A673 (cell line): ENCODE measurements at regions not wholly inside any gene's neighbourhood (a gene's known extent, or its start where the extent isn't known, plus 50 kb on each side); places are given as distances from the start of the nearest gene placed in this dataset.

Source experiments
- EZH2 ChIP-seq: fragments of 200-600 bp; sonication (generic); IDR thresholded peaks from 2 replicates; pipeline ENCODE4 v1.6.1; 2017; ENCODE audit warnings: borderline replicate concordance, low read depth, mild to moderate bottlenecking, mixed read lengths, antibody characterized with exemption, low read length; ENCODE audit not compliant: poor library complexity, severe bottlenecking
- TF ChIP-seq, protein P1 (sequence below): fragments of 300-800, 200-600 bp; sonication (generic); conservative IDR thresholded peaks from 2 replicates; pipeline ENCODE4 v1.5.1; 2017; ENCODE audit warnings: low read depth, mild to moderate bottlenecking, antibody characterized with exemption, low read length, moderate library complexity, mixed read lengths

DNA sequence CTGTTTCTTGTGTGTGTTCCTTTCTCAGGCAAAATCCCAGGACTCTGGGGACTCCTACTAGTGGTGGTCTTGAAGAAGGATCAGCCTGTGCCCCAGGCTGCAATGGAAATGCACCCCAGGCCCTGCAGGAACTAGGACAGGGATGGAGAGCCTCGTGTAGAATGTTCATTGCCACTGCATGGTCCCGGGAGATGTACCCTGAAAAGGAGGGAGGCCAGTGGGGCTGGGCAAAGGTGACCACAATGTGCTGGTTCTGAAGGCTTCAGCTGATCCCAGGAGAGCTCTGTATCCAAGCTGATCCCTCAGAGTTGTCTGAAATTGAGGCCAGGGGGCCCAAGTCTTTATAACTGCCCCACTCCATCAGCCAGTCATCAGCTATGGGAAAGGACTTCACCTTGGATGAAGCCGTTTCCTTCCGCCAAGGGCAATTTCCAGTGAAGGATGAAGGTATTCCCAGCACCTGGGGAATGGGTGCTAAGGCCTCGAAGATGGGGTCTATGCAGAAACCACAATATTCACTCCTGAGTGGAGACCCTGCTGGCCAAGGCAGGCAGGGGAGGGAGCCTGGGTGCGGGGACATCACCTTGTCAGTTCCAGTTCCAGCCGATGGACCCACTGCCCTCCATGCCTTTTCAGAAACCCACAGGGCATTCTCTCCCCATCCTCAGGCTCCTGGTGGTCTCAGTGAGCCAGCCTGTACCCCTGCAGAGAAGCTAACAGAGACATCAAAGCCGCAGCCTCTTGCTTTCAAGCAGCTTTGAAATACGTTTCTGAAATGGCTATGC, 59.9 kb upstream of the CDH5 start:
- TF ChIP-seq, protein P1, sequence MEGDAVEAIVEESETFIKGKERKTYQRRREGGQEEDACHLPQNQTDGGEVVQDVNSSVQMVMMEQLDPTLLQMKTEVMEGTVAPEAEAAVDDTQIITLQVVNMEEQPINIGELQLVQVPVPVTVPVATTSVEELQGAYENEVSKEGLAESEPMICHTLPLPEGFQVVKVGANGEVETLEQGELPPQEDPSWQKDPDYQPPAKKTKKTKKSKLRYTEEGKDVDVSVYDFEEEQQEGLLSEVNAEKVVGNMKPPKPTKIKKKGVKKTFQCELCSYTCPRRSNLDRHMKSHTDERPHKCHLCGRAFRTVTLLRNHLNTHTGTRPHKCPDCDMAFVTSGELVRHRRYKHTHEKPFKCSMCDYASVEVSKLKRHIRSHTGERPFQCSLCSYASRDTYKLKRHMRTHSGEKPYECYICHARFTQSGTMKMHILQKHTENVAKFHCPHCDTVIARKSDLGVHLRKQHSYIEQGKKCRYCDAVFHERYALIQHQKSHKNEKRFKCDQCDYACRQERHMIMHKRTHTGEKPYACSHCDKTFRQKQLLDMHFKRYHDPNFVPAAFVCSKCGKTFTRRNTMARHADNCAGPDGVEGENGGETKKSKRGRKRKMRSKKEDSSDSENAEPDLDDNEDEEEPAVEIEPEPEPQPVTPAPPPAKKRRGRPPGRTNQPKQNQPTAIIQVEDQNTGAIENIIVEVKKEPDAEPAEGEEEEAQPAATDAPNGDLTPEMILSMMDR, result no peak
- TF ChIP-seq EZH2, result no peak
